CMK (cell line): ENCODE measurements at regions not wholly inside any gene's neighbourhood (a gene's known extent, or its start where the extent isn't known, plus 50 kb on each side); places are given as distances from the start of the nearest gene placed in this dataset.

ENCODE experiments used
- DNase-seq: peaks from one replicate; pipeline ENCODE4 v3.0.0-alpha.2; 2010; ENCODE audit warnings: low read depth

DNA sequence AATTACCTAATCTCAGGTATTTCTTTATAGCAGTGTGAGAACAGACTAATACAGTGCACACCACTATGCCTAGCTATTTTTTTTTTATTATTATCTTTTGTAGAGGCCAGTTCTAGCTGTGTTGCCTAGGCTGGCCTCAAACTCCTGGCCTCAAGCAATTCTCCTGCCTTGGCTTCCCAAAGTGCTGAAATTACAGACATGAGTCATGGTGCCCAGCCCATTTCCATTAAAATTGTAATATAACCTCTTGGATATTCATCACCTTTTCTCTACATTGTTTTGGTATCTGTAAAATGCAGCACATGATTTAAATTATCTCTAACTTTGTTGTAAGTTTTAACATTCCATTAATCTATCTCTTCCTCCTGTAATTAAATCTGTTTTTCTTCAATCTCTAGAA lies 2052.9 kb downstream of the ARAP2 start:
- DNase-seq: no peak

GRCh38 chr4:34193451-34194154 lies 2050.7 kb downstream of the ARAP2 start:
- DNase-seq: no peak

GRCh38 chr4:34194585-34194984 lies 2049.7 kb downstream of the ARAP2 start:
- no peak for DNase-seq

GRCh38 chr4:34196375-34196774 lies 2047.9 kb downstream of the ARAP2 start:
- DNase-seq: no peak

DNA sequence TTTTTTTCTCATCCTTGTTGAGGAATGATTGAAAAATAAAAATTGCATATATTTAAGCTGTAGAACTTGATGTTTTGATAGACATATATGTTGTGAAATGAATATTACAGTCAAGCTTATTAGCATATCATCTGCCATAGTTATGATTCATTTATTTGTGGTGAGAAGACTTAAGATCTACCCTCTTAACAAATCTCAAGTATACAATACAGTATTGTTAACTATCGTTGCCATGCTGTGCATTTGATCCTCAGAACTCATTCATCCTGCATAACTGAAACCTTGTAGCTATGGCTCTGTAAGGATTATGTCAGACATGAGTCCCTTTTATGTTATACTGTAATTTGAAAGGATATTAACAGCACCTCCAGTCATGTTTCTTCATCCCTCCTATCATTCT lies 2045.3 kb downstream of the ARAP2 start:
- DNase-seq: no peak

GRCh38 chr4:34200535-34200934 lies 2043.8 kb downstream of the ARAP2 start:
- no peak for DNase-seq

- no peak for DNase-seq
Observed at GRCh38 chr4:34202154-34202553, 2042.2 kb downstream of the ARAP2 start.

GRCh38 chr4:34220601-34221000 lies 2023.7 kb downstream of the ARAP2 start:
- DNase-seq: no peak

DNA sequence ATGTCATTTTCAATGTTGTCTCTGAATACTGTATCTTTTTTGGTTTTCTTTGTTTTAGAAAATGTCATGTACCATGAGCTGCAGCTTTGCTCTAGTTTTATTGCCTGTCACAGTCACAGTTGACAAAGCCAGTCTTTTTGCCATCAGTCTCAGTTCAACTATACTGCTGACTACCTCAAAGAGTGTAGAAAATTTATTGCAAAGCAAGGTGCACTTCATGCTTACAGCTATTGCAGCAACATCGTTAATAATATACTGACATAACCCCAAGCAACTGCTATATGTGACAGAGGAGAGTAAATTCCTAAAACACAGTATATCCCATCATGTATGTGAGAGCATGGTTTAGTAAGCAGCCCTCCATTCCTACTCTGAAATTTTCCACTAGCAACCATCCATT lies 2022.3 kb downstream of the ARAP2 start:
- no peak for DNase-seq

DNA sequence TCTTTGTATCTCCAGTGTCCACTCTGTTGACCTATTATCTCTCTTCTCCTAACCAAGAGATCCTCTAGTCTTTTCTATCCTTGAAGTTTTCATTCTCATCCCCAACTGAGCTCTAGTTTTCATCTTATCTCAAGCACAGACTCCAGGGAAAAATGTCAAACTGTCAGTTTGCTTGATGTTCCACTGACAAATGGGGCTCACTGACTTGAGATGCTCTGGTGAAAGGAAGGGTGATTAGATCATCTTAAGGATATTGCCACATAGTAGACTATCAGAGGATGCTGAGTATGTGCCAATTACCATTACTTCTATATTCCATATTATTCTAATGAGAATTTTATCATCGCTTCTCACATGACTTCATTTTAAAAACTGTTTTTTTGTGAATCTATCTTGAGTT lies 2008.2 kb downstream of the ARAP2 start:
- no peak for DNase-seq

DNA sequence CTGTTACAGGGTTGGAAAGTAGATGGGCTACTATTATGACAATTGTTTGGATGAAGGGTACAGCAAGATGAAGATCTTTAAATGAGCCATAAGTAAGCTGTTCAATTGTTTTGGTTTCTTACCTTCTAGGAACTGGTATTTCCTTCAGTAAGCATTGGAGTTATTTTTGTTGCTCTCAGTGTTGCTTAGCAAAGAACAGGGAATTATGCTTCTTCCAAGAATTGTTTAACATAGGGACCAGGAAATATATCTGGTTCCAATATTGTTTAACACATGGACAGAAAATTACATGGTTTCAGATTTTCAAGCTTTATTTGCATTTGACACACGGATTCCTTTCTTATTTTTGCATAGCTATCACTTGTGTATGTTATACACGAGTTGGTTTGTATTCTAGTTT lies 1999.0 kb downstream of the ARAP2 start:
- DNase-seq: no peak

- DNase-seq: no peak
Observed at GRCh38 chr4:34250562-34250961, 1993.8 kb downstream of the ARAP2 start.

DNA sequence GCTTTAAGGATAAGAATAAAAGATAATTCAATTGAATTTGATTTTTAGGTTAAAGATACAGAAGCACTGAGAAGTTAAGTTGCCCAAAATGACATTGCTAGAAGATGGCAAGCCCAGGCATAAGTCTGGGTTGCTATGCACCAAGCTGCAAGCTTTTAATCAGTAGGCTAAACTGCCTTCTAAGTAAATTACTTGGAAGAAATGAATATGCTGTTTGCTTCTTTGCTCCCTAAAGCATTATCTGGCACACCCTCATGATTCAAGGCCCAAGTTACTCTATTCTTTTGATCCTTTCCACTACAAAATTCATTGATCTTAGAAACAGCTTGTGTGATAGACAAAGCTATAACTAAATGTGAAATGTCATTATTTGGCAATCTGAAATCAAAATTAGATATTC lies 1991.1 kb downstream of the ARAP2 start:
- DNase-seq: no peak

- DNase-seq: no peak
Observed at GRCh38 chr4:34258176-34258575, 1986.1 kb downstream of the ARAP2 start.

DNA sequence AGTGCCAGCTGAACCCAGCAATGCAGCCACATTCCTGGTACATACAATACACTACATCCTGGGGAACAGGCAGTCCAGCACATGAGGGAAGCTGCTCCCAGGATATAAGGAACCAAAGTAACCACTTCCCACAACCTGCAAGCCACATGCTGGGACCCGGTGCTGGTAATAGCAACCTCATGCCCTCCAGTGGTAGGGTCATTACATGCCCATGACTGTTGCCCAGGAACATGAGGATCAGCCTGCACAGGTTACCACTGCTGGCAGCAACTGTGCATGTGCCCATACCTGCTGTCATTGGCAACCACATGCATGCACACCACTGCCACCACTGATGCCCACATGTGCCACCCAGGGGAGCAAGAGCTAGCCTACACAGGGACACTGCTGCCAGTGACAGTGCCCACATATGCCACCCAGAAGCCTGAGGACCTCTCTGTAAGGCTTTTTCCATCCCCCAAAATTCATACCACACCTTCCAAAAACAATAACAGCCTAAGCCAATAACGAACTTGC lies 1982.5 kb downstream of the ARAP2 start:
- DNase-seq: no peak

DNA sequence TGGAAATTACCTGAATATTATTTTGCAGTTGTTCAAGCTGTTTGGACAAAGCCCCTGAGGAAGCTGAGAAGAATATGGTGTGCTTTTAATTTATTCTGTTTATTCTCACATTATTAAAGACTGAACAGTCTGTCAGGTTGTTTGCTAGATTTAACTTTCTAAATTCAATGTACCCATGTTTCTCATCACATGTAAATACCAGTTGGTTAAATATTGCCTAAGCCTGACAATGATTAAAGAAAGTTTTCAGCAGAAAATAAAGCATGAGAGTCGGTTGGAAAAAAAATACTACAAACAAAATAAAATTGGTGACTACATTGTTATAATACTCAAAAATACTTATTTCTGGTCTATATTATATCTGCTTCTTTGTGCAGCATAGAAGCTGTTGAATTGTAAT lies 1974.7 kb downstream of the ARAP2 start:
- no peak for DNase-seq

DNA sequence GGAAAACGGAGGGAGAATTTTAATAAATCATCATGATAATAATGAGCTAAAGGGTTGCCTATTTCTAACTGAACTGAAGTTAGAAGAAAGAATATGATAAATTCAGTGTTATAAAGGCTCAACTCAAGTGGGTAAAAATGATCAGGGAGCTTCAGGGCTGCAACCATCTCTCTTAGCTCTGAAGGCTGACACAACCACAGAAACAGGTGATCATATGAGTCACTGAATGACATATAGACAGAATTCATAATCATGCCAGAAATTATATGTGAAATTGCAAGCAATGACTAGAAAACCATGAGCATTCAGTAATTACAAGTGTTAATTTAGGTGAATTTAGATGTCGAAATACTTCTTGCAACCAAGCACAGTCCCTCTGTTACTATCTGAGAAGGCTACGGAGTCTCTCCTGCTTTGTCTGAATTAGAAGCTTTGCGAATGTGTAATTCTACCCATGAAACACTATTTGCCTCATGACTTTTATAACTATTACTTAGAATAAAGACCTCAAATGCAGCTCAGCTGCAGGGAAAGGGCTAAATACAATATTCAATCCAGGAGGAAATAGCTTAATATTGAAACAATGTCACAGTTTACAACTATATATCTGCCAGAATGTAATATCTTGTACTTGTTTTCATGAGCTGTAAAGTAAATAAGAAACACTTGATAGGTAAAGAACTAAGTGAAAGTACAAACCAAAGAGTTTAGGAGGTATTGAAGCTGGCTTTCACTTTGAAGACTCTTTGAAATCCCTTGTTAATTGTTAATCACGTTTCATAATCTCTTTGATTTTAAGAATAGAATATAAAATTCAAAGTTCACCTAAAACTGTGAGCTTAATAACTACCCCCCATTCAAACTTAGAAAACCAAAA lies 1972.6 kb downstream of the ARAP2 start:
- DNase-seq: no peak

- no peak for DNase-seq
Observed at GRCh38 chr4:34279011-34279410, 1965.3 kb downstream of the ARAP2 start.

GRCh38 chr4:34280131-34280530 lies 1964.2 kb downstream of the ARAP2 start:
- DNase-seq: no peak

GRCh38 chr4:34281826-34282225 lies 1962.5 kb downstream of the ARAP2 start:
- no peak for DNase-seq

GRCh38 chr4:34289489-34289888 lies 1954.8 kb downstream of the ARAP2 start:
- DNase-seq: no peak

DNA sequence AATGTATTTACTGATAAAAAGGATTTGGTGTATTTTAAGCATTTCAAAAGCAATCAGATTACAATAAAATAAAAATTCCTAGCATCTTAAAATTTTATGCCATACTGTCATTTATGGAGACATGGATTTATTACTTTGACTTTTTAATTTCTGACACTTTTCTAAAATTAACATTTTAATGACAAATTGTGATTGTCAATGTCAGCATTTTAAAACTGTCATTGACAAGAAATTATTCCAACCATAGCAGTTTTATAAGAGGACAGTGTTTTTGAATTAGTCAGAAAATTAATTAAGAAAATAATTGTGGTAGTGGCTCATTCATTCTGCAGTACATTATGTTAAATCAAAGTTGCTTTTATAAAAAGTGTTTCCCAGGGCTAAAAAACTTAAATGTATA lies 1954.4 kb downstream of the ARAP2 start:
- DNase-seq: no peak

GRCh38 chr4:34293459-34293858 lies 1950.9 kb downstream of the ARAP2 start:
- DNase-seq: no peak
